RPMI8226 (cell line): ENCODE measurements at regions not wholly inside any gene's neighbourhood (a gene's known extent, or its start where the extent isn't known, plus 50 kb on each side); places are given as distances from the start of the nearest gene placed in this dataset.
"Not testable (repeated sequence)": the region's sequence is repeated elsewhere in the genome, so short reads cannot be mapped to it uniquely, and the experiment has no call there.

Experiments used
- DNase-seq: peaks from one replicate; pipeline ENCODE4 v3.0.0-alpha.2; 2015

DNA sequence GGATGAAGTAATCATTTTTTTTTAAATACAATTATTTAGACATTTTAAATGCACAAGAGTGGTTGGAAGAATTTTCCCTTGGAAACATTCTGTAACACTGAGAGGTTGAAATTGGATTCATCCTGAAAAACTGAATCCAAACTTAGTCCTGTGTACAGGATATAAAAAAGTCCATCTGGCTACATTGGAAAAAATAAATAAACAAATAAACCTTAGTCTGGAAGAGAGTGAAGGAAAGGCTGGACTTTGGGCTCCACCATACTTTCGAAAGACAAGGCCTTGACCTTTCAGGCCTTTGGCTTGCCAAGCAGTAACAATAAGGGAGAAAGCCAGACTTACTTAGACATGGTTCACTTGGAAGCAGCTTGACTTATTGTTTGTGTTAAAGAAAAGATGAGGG is 664.3 kb downstream of the TENT5A start:
- no peak for DNase-seq

GRCh38 chr6:81086991-81087390 is 665.5 kb downstream of the TENT5A start:
- DNase-seq = no peak

- no peak for DNase-seq
Measured at GRCh38 chr6:81085431-81085790, 667.1 kb downstream of the TENT5A start.

GRCh38 chr6:81084776-81085430 is 667.6 kb downstream of the TENT5A start:
- DNase-seq = no peak

- no peak for DNase-seq
Measured at GRCh38 chr6:81075974-81076373, 676.5 kb downstream of the TENT5A start.

DNA sequence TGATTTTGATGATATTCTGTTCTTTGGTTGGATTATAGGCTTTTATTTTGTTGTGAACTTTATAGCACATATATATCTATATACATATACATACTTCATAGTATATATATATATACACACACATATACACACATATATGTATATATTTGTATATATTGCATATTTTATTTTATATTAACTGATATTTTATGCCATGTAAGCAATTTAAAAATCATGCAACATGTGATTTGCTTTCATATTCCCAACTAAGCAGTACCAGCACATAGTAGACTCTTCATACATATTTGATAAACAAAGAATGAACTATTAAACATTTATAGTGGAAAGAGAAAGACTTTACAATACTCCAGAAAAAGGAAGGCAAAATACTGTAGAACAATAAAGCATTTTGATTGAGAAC is 679.2 kb downstream of the TENT5A start:
- no peak for DNase-seq

DNA sequence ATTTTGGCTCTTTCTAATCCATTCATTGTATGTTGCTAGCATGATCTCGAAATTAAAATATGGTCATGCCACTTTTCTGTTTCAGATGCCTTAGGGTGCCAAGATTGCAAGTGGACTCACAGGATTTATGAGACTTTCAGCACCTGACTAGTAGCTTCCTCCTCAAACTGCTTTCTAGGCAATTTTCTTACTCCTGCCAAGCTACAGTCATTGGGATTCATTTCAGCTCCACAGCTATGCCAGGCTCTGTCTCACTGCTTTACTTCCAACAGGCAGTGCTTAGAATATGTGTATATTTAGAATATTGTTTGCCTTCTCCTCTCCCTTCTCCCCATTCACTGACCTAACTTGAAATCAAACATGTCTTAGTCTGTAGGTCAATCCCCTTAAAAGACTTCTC is 681.4 kb downstream of the TENT5A start:
- no peak for DNase-seq

DNA sequence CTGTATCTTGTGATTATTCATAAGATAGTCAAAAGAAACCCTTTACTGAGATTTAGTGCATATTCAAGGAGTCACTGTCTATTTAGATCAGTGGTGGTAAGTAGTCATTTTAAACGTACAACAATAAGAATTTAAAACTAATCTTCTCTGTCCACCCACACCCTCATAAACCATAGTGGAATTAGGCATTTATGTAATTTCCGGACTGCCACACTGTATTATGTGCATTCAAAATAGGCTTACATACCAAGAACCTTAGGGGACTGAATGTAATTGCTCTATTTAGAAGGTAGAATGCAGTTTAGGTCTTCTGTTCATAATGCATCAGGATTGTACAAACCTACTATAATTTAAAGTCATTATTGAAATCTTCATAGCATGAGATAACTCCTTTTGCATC is 685.4 kb downstream of the TENT5A start:
- no peak for DNase-seq

DNA sequence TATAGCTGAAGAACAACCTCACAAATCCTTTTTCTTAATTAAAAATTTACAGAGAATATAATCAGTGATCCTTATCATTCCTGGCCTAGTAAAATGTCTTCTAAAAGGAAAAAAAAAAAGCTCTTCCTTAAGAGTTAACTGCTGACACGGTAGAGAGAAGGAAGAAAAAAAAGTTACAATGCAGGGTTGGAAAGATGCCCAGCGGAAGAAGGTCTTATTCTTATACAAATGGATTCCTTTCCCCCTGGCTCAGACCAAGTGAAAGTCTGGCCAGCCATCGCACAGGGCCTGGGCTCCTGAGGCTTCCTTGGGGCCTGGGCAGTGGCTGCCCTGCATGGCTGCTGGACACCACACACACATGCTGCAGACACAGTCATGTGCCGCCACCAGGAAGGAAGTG is 688.6 kb downstream of the TENT5A start:
- DNase-seq = no peak

DNA sequence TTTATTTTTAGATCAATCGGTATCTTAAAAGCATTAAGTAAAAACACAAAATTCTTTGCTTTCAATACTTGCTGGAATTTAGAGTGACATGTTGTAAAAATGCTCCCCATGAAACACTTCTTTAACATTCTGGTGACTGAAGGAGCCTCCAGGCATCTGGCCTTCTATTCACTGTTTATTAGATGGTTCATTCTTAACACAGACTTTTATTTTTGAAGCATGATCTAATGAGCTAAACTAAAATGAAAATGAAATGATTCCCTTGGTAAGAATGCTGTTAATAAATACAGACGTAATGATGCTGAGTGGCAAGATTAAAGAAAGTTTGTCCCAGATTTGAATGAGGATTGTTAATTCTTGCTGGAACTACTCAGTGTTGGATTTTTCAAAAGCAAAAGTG is 698.4 kb downstream of the TENT5A start:
- no peak for DNase-seq

DNA sequence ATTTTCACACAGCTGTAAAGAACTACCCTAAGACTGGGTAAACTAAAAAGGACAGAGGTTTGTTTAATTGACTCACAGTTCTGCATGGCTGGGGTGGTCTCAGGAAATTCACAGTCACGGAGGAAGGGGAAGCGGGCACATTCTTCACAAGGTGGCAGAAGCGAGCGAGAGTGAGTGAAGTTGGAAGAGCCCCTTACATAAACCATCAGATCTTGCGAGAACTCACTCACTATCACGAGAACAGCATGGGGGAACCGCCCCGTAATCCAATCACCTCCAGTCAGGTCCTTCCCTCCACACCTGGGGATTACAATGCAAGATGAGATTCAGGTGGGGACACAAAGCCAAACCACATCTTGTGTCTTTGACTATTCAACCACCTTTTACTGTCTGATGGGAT is 700.5 kb downstream of the TENT5A start:
- DNase-seq = no peak

- DNase-seq = no peak
Measured at GRCh38 chr6:81049425-81050042, 702.9 kb downstream of the TENT5A start.

DNA sequence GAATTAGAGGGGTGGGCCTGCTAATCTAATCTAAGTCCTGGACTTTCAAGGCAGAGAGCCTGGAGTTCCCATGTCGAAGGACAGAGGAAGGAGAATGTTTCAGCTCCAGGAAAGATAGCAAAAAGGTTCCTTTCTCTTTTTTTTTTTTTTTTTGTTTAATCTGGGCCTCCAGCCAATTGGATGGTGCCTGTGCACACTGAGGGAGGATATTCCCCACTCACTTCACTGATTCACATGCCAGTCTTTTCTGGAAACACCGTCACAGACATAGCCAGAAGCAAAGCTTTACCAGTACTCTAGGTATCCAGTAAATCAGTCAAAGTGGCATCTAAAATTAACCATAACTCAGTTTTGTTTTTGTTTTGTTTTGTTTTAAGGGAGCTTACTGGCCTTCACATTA is 721.1 kb downstream of the TENT5A start:
- no peak for DNase-seq

GRCh38 chr6:81026041-81026553 is 726.4 kb downstream of the TENT5A start:
- no peak for DNase-seq

- DNase-seq = no peak
Measured at GRCh38 chr6:81023709-81024108, 728.8 kb downstream of the TENT5A start.

DNA sequence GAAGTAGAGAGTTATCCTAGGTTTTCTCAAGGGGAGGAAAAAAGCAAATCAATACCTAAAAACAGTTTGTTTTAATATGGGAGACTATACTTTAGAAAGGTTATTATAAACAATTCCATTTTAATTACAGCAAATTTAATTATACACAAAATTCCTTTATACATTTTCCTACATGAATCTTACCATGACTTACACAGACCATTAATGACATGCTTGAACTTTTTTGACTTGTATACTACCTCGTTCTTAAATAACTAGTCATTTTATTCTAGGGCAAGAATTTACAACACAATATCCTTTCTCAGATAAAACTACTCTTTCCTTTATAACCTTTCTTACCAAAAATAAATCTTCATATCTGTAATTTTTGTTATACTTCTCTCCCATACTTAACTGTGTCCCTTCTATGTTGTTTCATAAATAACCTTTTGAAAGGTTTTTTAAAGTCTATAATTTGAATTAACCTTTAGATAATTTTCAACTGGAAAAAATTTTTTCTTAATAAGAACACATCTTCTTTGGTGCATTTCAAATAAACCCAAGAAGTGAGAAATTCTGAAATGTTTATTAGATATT is 729.4 kb downstream of the TENT5A start:
- DNase-seq = no peak

DNA sequence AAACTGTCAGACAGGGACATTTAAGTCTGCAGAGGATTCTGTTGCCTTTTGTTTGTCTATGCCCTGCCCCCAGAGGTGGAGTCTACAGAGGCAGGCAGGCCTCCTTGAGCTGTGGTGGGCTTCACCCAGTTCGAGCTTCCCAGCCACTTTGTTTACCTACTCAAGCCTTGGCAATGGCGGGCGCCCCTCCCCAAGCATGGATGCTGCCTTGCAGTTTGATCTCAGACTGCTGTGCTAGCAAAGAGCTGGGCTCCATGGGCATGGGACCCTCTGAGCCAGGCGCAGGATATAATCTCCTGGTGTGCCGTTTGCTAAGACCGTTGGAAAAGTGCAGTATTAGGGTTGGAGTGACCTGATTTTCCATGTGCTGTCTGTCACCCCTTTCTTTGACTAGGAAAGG is 734.9 kb downstream of the TENT5A start:
- DNase-seq = not testable (repeated sequence)

DNA sequence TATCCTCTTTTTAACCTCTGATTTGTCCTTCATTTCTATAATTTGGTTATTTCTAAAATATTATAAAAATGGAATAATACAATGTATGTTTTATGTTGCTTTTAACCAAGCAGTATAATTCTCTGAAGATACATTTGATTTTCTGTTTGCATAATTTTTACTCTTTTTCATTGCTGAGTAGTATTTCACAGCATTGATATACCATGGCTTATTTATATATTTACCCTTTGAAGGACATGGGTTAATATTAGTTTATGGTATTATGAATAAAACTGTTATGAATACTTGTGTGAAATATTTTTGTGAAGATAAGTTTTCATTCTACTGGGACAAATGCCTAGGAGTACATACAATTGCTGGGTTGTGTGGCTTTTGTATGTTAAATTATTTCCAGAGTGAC is 748.6 kb downstream of the TENT5A start:
- no peak for DNase-seq

DNA sequence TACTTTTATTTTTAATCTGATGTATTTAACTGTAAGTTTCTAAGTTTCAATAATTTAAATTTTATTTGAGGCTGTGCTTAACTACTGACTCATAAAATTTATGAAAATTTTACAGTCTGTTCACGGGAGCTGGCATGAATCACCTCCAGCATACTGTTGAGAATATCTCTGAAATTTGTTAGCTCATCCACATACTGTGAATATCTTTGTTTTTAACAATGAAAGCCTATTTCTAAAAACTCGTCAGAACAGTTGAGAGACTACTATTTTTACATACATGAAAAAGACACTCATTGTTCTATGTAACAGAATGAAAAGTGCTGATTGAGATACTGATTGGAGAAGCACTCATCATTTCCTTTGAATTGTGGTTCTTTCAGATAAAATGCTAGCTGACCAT is 749.3 kb downstream of the TENT5A start:
- DNase-seq = no peak

- DNase-seq = no peak
Measured at GRCh38 chr6:81002126-81002525, 750.4 kb downstream of the TENT5A start.

- DNase-seq = no peak
Measured at GRCh38 chr6:80991316-80991715, 761.2 kb downstream of the TENT5A start.

DNA sequence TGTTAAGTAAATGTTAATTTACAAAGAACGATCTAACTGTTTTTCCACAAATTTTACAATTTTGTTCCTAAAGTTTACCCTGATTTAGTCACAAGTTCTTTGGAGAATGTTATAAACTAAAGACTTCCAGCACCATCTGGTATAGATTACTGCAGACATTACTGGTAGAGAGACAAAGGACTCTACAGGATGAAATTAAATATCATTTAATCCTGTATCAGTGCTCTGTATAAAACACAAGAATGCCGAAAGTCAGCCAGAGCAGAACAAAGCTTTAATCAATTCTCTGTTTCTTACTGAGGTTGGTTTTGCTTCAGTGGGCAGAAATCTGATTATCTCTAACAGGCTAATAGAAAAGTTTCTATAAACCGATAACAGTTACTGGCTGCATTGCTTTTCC is 763.6 kb downstream of the TENT5A start:
- DNase-seq = no peak

GRCh38 chr6:80988286-80988685 is 764.2 kb downstream of the TENT5A start:
- DNase-seq = no peak

DNA sequence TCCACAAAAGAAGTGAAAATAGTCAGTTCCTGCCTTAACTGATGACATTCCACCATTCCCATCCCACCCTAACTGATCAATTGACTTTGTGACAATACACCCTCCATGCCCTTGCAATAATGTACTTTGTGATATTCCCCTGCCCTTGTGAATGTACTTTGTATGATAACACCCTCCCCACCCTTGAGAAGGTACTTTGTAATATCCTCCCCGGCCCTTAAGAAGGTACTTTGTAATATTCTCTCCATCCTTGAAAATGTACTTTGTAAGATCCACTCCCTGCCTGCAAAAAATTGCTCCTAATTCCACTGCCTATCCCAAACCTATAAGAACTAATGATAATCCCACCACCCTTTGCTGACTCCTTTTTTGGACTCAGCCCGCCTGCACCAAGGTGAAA is 771.3 kb downstream of the TENT5A start:
- DNase-seq = not testable (repeated sequence)

DNA sequence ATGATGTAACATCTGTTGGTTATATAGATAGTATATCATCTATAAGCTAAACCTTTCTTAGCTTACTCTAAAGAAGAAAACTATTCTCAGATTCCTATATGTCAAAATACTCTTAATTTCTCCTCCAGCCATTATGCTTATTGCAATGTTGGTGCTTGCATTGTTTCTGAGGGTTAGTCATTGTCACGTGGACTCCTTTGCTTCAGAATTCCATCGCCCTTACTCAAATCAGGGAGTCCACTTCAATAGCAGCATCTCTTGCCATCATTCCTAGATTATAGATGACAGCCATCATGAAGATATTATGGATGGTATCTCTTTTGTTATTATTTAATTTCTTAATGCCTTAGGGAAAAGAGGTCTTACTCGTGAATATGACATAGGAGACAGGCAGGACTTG is 776.1 kb downstream of the TENT5A start:
- no peak for DNase-seq
